K562 (cell line): ENCODE measurements at regions not wholly inside any gene's neighbourhood (a gene's known extent, or its start where the extent isn't known, plus 50 kb on each side); places are given as distances from the start of the nearest gene placed in this dataset.

Experiments used
- BRF1 ChIP-seq: IDR thresholded peaks from 3 replicates; pipeline ENCODE4 v1.6.1; 2011; ENCODE audit warnings: borderline replicate concordance, mild to moderate bottlenecking; ENCODE audit not compliant: insufficient read length; ENCODE audit errors: extremely low read depth
- CBFA2T2 ChIP-seq: fragments of 450-650 bp; conservative IDR thresholded peaks from 2 replicates; pipeline ENCODE4 v1.6.1; 2017; ENCODE audit warnings: mild to moderate bottlenecking
- CCAR2 ChIP-seq: fragments of 200-400 bp; formaldehyde crosslinking; IDR thresholded peaks from 2 replicates; pipeline ENCODE4 v1.6.1; 2017; ENCODE audit warnings: mild to moderate bottlenecking, low read depth, low read length
- CTCFL ChIP-seq: IDR thresholded peaks from 2 replicates; pipeline ENCODE4 v1.6.1; 2011; ENCODE audit warnings: borderline replicate concordance, low read depth, mild to moderate bottlenecking, moderate library complexity, low read length; ENCODE audit not compliant: insufficient read depth, poor library complexity, severe bottlenecking
- DACH1 ChIP-seq: fragments of 450-650 bp; IDR thresholded peaks from 2 replicates; pipeline ENCODE4 v1.6.1; 2018; ENCODE audit not compliant: partially characterized antibody
- DLX4 ChIP-seq: fragments of 250-450 bp; sonication (Bioruptor Pico); IDR thresholded peaks from 2 replicates; pipeline ENCODE4 v1.6.1; 2021; ENCODE audit warnings: mild to moderate bottlenecking
- EHMT2 ChIP-seq: fragments of 450-650 bp; IDR thresholded peaks from 2 replicates; pipeline ENCODE4 v1.6.1; 2018; ENCODE audit warnings: antibody characterized with exemption
- IRF2 ChIP-seq: sonication (generic); formaldehyde crosslinking; IDR thresholded peaks from 2 replicates; pipeline ENCODE4 v1.8.1; 2022; ENCODE audit warnings: mild to moderate bottlenecking, missing genetic modification reagents
- KAT2B ChIP-seq: IDR thresholded peaks from one replicate; pipeline ENCODE4 v1.6.1; 2012; ENCODE audit warnings: low read depth, mild to moderate bottlenecking, control low read depth, inconsistent platforms, low read length, moderate library complexity
- LARP7 ChIP-seq: fragments of 450-650 bp; IDR thresholded peaks from 2 replicates; pipeline ENCODE4 v1.6.1; 2016
- NFE2L1 ChIP-seq: fragments of 450-650 bp; IDR thresholded peaks from 2 replicates; pipeline ENCODE4 v1.6.1; 2016; ENCODE audit warnings: missing genetic modification characterization, low read depth, mild to moderate bottlenecking, missing compliant biosample characterization, moderate library complexity, borderline replicate concordance
- NFYB ChIP-seq: IDR thresholded peaks from 2 replicates; pipeline ENCODE4 v1.6.1; 2011; ENCODE audit warnings: mild to moderate bottlenecking, moderate library complexity; ENCODE audit not compliant: insufficient read length; ENCODE audit errors: extremely low read depth
- NR3C1 ChIP-seq: sonication (generic); formaldehyde crosslinking; IDR thresholded peaks from 2 replicates; pipeline ENCODE4 v1.8.1; 2022; ENCODE audit warnings: missing genetic modification reagents
- PCBP2 ChIP-seq: fragments of 200-400 bp; formaldehyde crosslinking; IDR thresholded peaks from 2 replicates; pipeline ENCODE4 v1.6.1; 2018; ENCODE audit warnings: low read length, low read depth, mild to moderate bottlenecking, moderate library complexity; ENCODE audit not compliant: poor library complexity, severe bottlenecking
- RNF2 ChIP-seq: sonication (generic); IDR thresholded peaks from 2 replicates; pipeline ENCODE4 v1.6.1; 2016
- SP2 ChIP-seq: IDR thresholded peaks from 2 replicates; pipeline ENCODE4 v1.6.1; 2011; ENCODE audit warnings: mild to moderate bottlenecking, low read depth, low read length, moderate library complexity; ENCODE audit not compliant: poor library complexity, severe bottlenecking; ENCODE audit errors: extremely low read depth
- ZNF175 ChIP-seq: fragments of 200-800 bp; sonication (Bioruptor generic); IDR thresholded peaks from 2 replicates; pipeline ENCODE4 v1.6.1; 2016; ENCODE audit warnings: low read depth, mild to moderate bottlenecking, missing genetic modification characterization, missing compliant biosample characterization
- ZNF23 ChIP-seq: fragments of 250-450 bp; sonication (Bioruptor Pico); IDR thresholded peaks from 2 replicates; pipeline ENCODE4 v1.4.0; 2020; ENCODE audit warnings: mild to moderate bottlenecking
- ZNF354B ChIP-seq: fragments of 250-450 bp; sonication (Bioruptor Pico); IDR thresholded peaks from 2 replicates; pipeline ENCODE4 v1.4.0; 2020
- ZNF398 ChIP-seq: fragments of 250-450 bp; sonication (Bioruptor Pico); IDR thresholded peaks from 2 replicates; pipeline ENCODE4 v1.8.0; 2021; ENCODE audit warnings: moderate library complexity, mild to moderate bottlenecking, inconsistent platforms
- ZNF449 ChIP-seq: fragments of 250-450 bp; sonication (Bioruptor Pico); IDR thresholded peaks from 2 replicates; pipeline ENCODE4 v1.8.0; 2022; ENCODE audit warnings: moderate library complexity, mild to moderate bottlenecking, inconsistent platforms
- ZNF668 ChIP-seq: fragments of 250-450 bp; sonication (Bioruptor Pico); IDR thresholded peaks from 2 replicates; pipeline ENCODE4 v1.8.0; 2022; ENCODE audit warnings: mild to moderate bottlenecking, inconsistent platforms

GRCh38 chr7:106978425-106979420 lies 65.8 kb upstream of the PRKAR2B start (continued):
- TF ChIP-seq PCBP2 (no peak), ZNF23 (CRISPR knock-in tag) (peak; percentile 54), NFYB (no peak), DACH1 (no peak), RNF2 (peak; percentile 94), ZNF398 (CRISPR knock-in tag) (no peak), LARP7 (no peak; the same call in 1 of the 2 replicates), CBFA2T2 (peak; percentile 99), BRF1 (no peak), CTCFL (peak; percentile 34), ZNF175 (CRISPR knock-in tag) (no peak), IRF2 (CRISPR knock-in tag) (no peak), ZNF668 (no peak), ZNF449 (CRISPR knock-in tag) (no peak), EHMT2 (peak; percentile 52), SP2 (no peak), DLX4 (CRISPR knock-in tag) (no peak), CCAR2 (no peak), ZNF354B (no peak), KAT2B (no peak), NFE2L1 (no peak), NR3C1 (CRISPR knock-in tag) (no peak)
